ENCODE measurements at regions not wholly inside any gene's neighbourhood (a gene's known extent, or its start where the extent isn't known, plus 50 kb on each side); places are given as distances from the start of the nearest gene placed in this dataset.

- no peaks in the 10 kb centered on the region for H3K4me1 ChIP-seq (replicated peaks in 1 of 2)
- H3K9me3 ChIP-seq (replicated peaks in 1 of 3) = no peaks in the 10 kb centered on the region
- no peak for TF ChIP-seq CTCF (IDR thresholded peaks at IDR 0.05)
- no peak for TF ChIP-seq POLR2A (IDR thresholded peaks at IDR 0.05)
- H3K4me3 ChIP-seq = no peak overlapping the region
- WGBS, 4 donors = 58 to 77% (median 64%) methylated on average over 2 of the region's 2 CpGs
- H3K27ac ChIP-seq = no peak overlapping the region
- DNase-seq = no peak
- H3K27me3 ChIP-seq = no peaks in the 10 kb centered on the region
- no peaks in the 10 kb centered on the region for H3K36me3 ChIP-seq (replicated peaks in 1 of 2)
- intact Hi-C loops (cut with DNase I) = no loop called here
Measured at GRCh38 chr15:96720656-96721055, 390.2 kb downstream of the NR2F2 start.

- no peaks in the 10 kb centered on the region for H3K36me3 ChIP-seq (replicated peaks in 1 of 2)
- intact Hi-C loops (cut with DNase I) = no loop called here
- H3K27ac ChIP-seq = no peak overlapping the region
- no peaks in the 10 kb centered on the region for H3K4me1 ChIP-seq (replicated peaks in 1 of 2)
- TF ChIP-seq POLR2A (IDR thresholded peaks at IDR 0.05) (no peak), CTCF (IDR thresholded peaks at IDR 0.05) (no peak)
- no peaks in the 10 kb centered on the region for H3K9me3 ChIP-seq (replicated peaks in 1 of 3)
- DNase-seq = no peak
- H3K4me3 ChIP-seq = no peak overlapping the region
- 67 to 85% (median 76%) methylated on average over 6 of the region's 6 CpGs for WGBS, 4 donors
- no peaks in the 10 kb centered on the region for H3K27me3 ChIP-seq
Measured at GRCh38 chr15:96728591-96728990, 398.1 kb downstream of the NR2F2 start.

GRCh38 chr15:96732704-96733103 is 402.2 kb downstream of the NR2F2 start:
- Histone ChIP-seq H3K9me3 (replicated peaks in 1 of 3) (no peaks in the 10 kb centered on the region), H3K27ac (no peak overlapping the region), H3K36me3 (replicated peaks in 1 of 2) (no peaks in the 10 kb centered on the region), H3K27me3 (no peaks in the 10 kb centered on the region), H3K4me1 (replicated peaks in 1 of 2) (peaks cover 0 to 14% of the 10 kb centered on the region in 2 donors), H3K4me3 (no peak overlapping the region)
- intact Hi-C loops (cut with DNase I) = no loop called here
- TF ChIP-seq CTCF (IDR thresholded peaks at IDR 0.05) = no peak
- no peak for TF ChIP-seq POLR2A (IDR thresholded peaks at IDR 0.05)
- WGBS, 4 donors = 79 to 86% (median 84%) methylated on average over 5 of the region's 5 CpGs
- DNase-seq = no peak

- no peaks in the 10 kb centered on the region for H3K36me3 ChIP-seq (replicated peaks in 1 of 2)
- intact Hi-C loops (cut with DNase I) = no loop called here
- no peaks in the 10 kb centered on the region for H3K27me3 ChIP-seq
- H3K4me3 ChIP-seq = no peak overlapping the region
- peaks cover 0 to 14% of the 10 kb centered on the region in 2 donors for H3K4me1 ChIP-seq (replicated peaks in 1 of 2)
- no peak overlapping the region for H3K27ac ChIP-seq
- 84 to 93% (median 90%) methylated on average over 4 of the region's 4 CpGs for WGBS, 4 donors
- DNase-seq = no peak
- no peak for TF ChIP-seq POLR2A (IDR thresholded peaks at IDR 0.05)
- TF ChIP-seq CTCF (IDR thresholded peaks at IDR 0.05) = no peak
- no peaks in the 10 kb centered on the region for H3K9me3 ChIP-seq (replicated peaks in 1 of 3)
Measured at GRCh38 chr15:96733721-96734120, 403.2 kb downstream of the NR2F2 start.
